ENCODE measurements at regions not wholly inside any gene's neighbourhood (a gene's known extent, or its start where the extent isn't known, plus 50 kb on each side); places are given as distances from the start of the nearest gene placed in this dataset.
"Not testable (repeated sequence)": the region's sequence is repeated elsewhere in the genome, so short reads cannot be mapped to it uniquely, and the experiment has no call there.

DNA sequence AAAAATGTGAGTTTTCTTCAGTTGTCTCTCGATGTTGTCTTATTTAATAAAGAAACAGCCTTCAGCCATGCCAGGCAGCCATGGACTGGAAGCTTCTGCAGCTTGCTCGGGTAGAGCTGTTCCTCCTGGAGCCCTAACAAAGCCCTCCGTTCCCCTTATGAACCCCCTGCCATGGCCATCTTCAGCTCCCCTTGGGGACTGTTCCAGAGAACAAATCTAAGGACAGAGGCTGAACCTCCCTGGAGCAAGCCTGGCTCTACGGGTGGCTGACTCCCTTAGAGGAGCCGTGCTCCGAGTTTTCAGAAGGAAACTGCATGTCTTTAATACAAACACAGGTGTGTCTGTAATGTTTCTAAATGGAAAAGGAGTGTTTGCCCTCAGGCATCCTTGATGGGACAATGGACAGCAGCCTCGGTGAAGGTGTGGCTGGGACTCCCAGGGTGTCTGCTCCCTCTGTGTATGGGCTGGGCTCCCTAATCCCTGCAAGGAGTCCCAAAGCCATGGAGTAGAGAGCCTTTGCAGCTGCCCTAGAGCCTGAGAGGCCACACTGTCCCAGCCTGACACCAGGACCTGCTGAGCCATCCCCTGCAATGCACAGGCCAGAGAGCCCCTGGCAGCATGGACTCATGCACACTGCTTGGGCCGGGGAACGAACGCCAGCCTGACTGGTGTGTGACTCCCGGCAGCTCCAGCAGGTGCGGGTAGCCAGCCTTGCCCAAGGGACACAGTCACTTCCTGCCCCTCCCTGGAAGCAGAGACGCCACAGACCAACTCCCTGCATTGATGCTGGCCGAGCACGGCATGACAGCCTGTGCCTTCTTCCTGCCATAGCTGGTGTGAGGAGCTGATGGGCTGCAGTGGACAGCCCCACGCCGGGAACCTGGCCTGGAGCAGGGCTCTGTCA, 381.8 kb downstream of the TCERG1L start:
- peak; percentile 33 for DNase-seq

DNA sequence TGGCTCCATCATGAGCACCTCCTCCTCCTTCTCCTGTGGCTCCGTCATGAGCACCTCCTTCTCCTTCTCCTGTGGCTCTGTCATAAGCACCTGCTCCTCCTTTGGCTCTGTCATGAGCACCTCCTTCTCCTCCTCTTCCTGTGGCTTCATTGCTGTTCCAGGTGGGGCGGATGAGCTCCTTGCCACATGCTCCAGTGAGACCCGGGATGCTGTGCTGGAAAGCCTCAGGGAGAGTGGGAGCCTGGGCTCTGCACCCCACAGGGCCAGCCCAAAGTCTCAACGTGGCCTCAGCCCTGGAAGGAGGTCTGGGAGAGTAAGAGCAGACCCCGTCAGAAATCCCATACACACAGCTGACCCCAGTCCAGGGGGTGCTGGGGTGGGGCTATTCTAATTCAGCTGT, 380.7 kb downstream of the TCERG1L start:
- no peak for DNase-seq

- DNase-seq = no peak
These were observed 380.3 kb downstream of the TCERG1L start for GRCh38 chr10:130931256-130931655.

DNA sequence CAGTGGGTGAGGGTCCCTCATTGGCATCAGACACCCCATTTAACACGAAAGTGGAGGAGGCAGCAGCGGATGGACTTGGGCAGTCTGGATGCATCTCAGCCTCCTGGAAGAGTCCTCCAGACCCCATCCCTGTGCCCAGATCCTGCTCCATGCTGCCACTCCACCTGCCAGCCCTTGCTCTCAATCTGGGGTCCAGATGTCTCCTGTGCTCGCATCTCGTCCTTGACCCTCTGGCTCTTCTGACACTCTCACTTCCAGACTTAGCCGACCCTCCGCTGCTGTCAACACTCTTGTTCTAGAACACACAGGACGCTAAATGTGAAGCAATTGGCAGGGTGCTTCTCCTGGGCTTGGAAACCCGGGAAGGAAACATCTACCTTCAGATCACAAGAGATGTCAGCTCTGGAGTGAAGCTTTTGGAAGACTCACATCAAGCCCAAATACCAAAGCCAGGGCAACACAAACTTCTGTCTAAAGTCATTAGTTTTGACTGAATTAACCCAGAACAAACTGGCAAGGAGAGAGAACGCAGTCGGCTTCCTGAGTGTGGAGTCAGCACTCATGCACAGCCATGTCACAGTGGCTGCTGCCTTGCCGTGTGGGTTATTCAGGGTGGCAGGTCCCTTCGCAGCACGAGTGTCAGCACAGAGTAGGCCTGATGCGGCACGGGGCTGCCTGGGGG, 379.1 kb downstream of the TCERG1L start:
- DNase-seq = no peak

DNA sequence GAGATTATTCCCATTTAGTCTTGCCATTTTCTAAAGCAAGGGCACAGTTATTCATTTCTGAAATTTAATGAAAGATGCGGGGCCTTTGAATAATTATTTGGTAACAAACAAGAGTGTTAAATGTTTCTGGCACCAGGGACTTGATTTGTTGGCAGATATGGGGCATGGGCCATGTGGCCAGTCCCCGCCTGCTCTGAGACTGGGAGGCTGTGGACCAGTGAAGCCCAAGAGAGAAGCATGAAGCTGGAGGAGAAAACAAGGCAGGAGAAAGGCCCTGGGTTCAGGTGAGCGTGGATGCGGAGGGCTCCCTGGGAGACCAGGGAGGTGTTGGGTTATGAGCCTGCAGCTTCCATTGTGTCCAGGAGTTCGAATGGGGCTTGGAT, 378.5 kb downstream of the TCERG1L start:
- DNase-seq = no peak

GRCh38 chr10:130934293-130935127, 377.0 kb downstream of the TCERG1L start:
- no peak for DNase-seq

DNA sequence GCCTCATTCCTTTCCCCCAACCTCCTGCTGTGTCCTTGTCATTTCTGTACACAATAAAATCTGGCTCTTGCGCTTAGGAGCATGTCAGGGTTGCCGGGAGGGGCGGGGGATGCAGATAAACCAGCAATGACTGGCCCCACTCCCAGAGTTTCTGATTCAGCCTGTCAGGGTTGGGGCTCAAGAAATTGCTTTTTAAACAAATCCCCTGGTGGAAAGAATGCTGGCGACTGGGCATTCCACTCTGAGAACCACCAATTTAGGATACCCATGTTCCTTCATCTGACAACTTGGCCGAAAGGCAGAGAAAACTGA, 376.4 kb downstream of the TCERG1L start:
- no peak for DNase-seq

DNA sequence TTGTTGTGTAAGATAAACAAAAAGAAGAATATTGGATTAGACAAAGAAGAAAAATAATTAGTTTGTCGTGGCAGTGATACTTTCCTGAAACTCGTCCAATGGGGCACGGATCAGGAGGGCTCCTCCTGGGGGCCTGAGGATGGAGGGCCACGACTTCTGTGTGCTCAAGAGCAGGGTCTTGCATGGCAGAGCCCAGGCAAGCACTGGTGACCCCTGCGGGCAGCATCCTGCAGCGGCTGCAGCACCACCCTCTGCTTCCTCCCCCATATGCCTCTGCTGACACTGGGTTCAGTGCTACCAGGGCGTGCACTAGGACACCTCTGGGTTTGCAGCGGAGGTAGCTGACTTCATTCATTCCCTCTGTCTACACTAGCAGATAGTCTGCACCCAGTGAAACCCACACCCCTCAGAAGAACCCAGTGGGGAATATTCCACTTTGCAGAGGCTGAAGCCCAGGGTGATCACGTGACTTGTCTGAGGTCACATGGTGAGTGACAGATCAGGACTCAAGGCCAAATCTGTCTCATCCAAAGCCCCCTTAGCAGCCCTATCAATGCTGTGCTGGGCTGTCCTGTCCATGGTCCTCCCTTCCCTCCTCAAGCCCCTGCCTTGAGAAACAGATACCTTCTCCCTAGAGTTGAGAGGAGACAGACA, 375.5 kb downstream of the TCERG1L start:
- DNase-seq = no peak

- DNase-seq = no peak
These were observed 374.7 kb downstream of the TCERG1L start for GRCh38 chr10:130936851-130937250.

GRCh38 chr10:130938051-130938450, 373.5 kb downstream of the TCERG1L start:
- no peak for DNase-seq

- DNase-seq = not testable (repeated sequence)
These were observed 372.6 kb downstream of the TCERG1L start for GRCh38 chr10:130938891-130939290.

- DNase-seq = no peak
These were observed 369.6 kb downstream of the TCERG1L start for GRCh38 chr10:130941886-130942285.

DNA sequence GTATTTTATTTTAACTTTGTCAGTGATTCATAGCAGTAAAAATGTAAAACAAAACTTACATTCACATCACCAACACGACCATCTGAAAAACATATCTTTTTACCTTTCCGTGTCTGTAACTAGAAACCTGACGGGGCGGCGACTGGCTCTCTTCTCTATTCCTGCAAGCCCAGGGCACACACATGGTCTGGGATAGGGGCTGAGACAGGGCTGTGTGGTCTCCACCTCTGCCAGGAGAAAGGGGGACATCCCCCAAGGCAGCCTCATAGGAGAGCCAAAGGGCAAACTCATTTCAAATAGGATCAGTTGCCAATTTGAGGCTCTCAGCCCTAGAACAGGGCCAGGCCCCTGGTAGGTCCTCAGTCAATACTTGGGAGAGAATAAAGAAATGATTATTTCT, 359.4 kb downstream of the TCERG1L start:
- no peak for DNase-seq

- DNase-seq = no peak
These were observed 357.1 kb downstream of the TCERG1L start for GRCh38 chr10:130954326-130954905.

GRCh38 chr10:130956251-130956650, 355.3 kb downstream of the TCERG1L start:
- no peak for DNase-seq

GRCh38 chr10:130957423-130957822, 354.1 kb downstream of the TCERG1L start:
- DNase-seq = no peak

GRCh38 chr10:130958003-130958402, 353.5 kb downstream of the TCERG1L start:
- no peak for DNase-seq

- no peak for DNase-seq
These were observed 352.4 kb downstream of the TCERG1L start for GRCh38 chr10:130958981-130959751.

GRCh38 chr10:130959752-130960195, 351.7 kb downstream of the TCERG1L start:
- DNase-seq = no peak

- DNase-seq = no peak
These were observed 351.0 kb downstream of the TCERG1L start for GRCh38 chr10:130960531-130960930.

DNA sequence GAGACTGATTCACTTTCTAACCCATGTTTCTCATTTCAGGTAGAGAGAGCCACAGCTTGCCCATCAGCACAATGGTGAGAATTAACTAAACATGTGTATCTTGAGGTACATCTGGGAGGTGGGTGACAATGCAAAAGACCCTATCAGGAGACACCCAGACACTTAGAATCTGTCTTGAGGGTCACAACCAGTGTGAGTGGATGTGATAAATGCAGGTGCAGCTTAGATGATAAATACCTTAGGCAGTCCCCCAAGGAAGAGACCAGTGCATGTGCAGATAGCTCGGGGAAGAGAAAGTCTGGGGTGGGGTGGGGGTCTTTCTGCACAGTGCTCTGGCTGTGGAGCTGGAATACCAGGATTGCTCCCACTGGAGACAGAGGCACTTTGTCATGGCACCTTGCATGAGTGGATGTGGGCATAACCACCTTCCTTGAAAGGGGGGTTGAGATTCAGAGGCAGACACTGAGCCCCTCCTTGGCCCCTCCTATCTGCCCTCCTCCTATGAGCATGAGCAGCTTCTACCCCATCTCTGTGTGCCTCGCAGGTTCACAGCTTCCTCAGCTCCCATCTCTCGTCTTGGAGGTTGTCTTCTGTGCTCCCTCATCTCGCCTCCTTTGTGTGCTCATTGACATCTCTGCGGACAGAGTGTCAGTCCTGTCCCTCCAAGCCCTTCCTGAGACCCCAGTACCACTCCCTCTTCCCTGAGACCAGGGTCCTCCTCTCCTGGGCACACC, 349.8 kb downstream of the TCERG1L start:
- DNase-seq = no peak
